IMR-90 (cell line): ENCODE measurements at regions not wholly inside any gene's neighbourhood (a gene's known extent, or its start where the extent isn't known, plus 50 kb on each side); places are given as distances from the start of the nearest gene placed in this dataset.
A peak's percentile ranks its signal among the peaks of the same experiment; 100 is the strongest.

Experiments used
- ATAC-seq: fragments of 200-7000 bp; cut with Tn5 transposase; 2 replicates; pipeline ENCODE4 v1.9.1; 2020; ENCODE audit warnings: low read depth, mild to moderate bottlenecking, moderate library complexity
- BruUV-seq: library from RNA; stranded (reverse); fragments of 400-500 nt; replicated peaks from 2 replicates; lab custom pipeline; 2021; lab: Mats Ljungman, UMichigan
- CTCF ChIA-PET: fragments of 300-600 bp; formaldehyde crosslinking; extraction: SDS; loops from one replicate; lab custom pipeline; 2021; ENCODE audit warnings: antibody characterized with exemption; lab: Yijun Ruan, JAX
- POLR2A ChIA-PET: fragments of 300-600 bp; sonication (Branson Sonifier 250); formaldehyde crosslinking; loops from one replicate; lab custom pipeline; 2022; ENCODE audit warnings: antibody characterized with exemption; ENCODE audit not compliant: unreplicated experiment; lab: Charles Lee
- DNase-seq: peaks from one replicate; pipeline ENCODE4 v3.0.0; 2013
- H2AFZ ChIP-seq: replicated peaks from 2 replicates; pipeline ENCODE3; 2013; ENCODE audit warnings: low read length, mild to moderate bottlenecking; ENCODE audit not compliant: poor library complexity
- H2AK5ac ChIP-seq: 2 replicates; pipeline ENCODE4 v1.6.1; 2013; ENCODE audit warnings: low read depth, low read length, inconsistent platforms
- H2AK9ac ChIP-seq: replicated peaks from 2 replicates; pipeline ENCODE3; 2013; ENCODE audit warnings: mild to moderate bottlenecking, low read depth, low read length, moderate library complexity; ENCODE audit not compliant: poor library complexity
- H2BK120ac ChIP-seq: 2 replicates; pipeline ENCODE4 v1.6.1; 2013; ENCODE audit warnings: low read depth, low read length, inconsistent platforms
- H2BK15ac ChIP-seq: 3 replicates; pipeline ENCODE4 v1.6.1; 2013; ENCODE audit warnings: low read depth, low read length, inconsistent platforms
- H2BK20ac ChIP-seq: 2 replicates; pipeline ENCODE4 v1.6.1; 2013; ENCODE audit warnings: low read depth, mild to moderate bottlenecking, inconsistent platforms, low read length, moderate library complexity
- H2BK5ac ChIP-seq: 2 replicates; pipeline ENCODE4 v1.6.1; 2013; ENCODE audit warnings: mild to moderate bottlenecking, low read depth, low read length, inconsistent platforms; ENCODE audit not compliant: poor library complexity, severe bottlenecking
- H3K14ac ChIP-seq: replicated peaks from 2 replicates; pipeline ENCODE4 v1.6.1; 2013; ENCODE audit warnings: low read depth, low read length, inconsistent platforms
- H3K18ac ChIP-seq: 2 replicates; pipeline ENCODE4 v1.6.1; 2013; ENCODE audit warnings: low read depth, low read length, control low read depth
- H3K23ac ChIP-seq: 2 replicates; pipeline ENCODE4 v1.6.1; 2013; ENCODE audit warnings: low read depth, low read length, inconsistent platforms
- H3K27ac ChIP-seq: 2 replicates; pipeline ENCODE4 v1.5.1; 2013; ENCODE audit warnings: mild to moderate bottlenecking, control low read depth, low read length; ENCODE audit not compliant: insufficient read depth
- H3K27me3 ChIP-seq: 2 replicates; pipeline ENCODE4 v1.6.1; 2013; ENCODE audit warnings: low read length; ENCODE audit not compliant: control insufficient read depth, insufficient read depth
- H3K36me3 ChIP-seq: 2 replicates; pipeline ENCODE4 v1.6.1; 2013; ENCODE audit warnings: low read length, mixed read lengths; ENCODE audit not compliant: control insufficient read depth, insufficient read depth
- H3K4ac ChIP-seq: 2 replicates; pipeline ENCODE4 v1.6.1; 2013; ENCODE audit warnings: low read depth, low read length, inconsistent platforms
- H3K4me1 ChIP-seq: 2 replicates; pipeline ENCODE4 v1.6.1; 2013; ENCODE audit warnings: low read length, mixed read lengths; ENCODE audit not compliant: control insufficient read depth, insufficient read depth
- H3K4me2 ChIP-seq: 2 replicates; pipeline ENCODE4 v1.6.1; 2013; ENCODE audit warnings: low read depth, mild to moderate bottlenecking, control low read depth, low read length, moderate library complexity
- H3K4me3 ChIP-seq: 2 replicates; pipeline ENCODE4 v1.5.1; 2013; ENCODE audit warnings: low read depth, mild to moderate bottlenecking, control low read depth, low read length, moderate library complexity; ENCODE audit not compliant: insufficient read depth
- H3K56ac ChIP-seq: 2 replicates; pipeline ENCODE4 v1.6.1; 2013; ENCODE audit warnings: low read length, inconsistent platforms; ENCODE audit not compliant: insufficient read depth; ENCODE audit errors: extremely low read depth
- H3K79me1 ChIP-seq, 2 experiments: 2 replicates each; pipeline ENCODE4 v1.6.1; 2013; ENCODE audit warnings: low read length in 2 of 2, inconsistent platforms in 1 of 2, low read depth in 1 of 2
- H3K9ac ChIP-seq: 2 replicates; pipeline ENCODE4 v1.6.1; 2013; ENCODE audit warnings: low read depth, low read length, control low read depth
- H3K9me1 ChIP-seq: 2 replicates; pipeline ENCODE4 v1.6.1; 2013; ENCODE audit warnings: low read length, inconsistent platforms; ENCODE audit not compliant: insufficient read depth
- H3K9me3 ChIP-seq: 2 replicates; pipeline ENCODE4 v1.6.1; 2013; ENCODE audit warnings: low read length; ENCODE audit not compliant: control insufficient read depth, insufficient read depth
- H4K20me1 ChIP-seq: 2 replicates; pipeline ENCODE4 v1.6.1; 2013; ENCODE audit warnings: low read length, inconsistent platforms; ENCODE audit not compliant: insufficient read depth
- H4K5ac ChIP-seq: 2 replicates; pipeline ENCODE4 v1.6.1; 2013; ENCODE audit warnings: mild to moderate bottlenecking, low read depth, low read length, control low read depth
- H4K8ac ChIP-seq, 2 experiments: 2 replicates each; pipeline ENCODE4 v1.6.1; 2013; ENCODE audit warnings: low read depth in 2 of 2, low read length in 2 of 2, control low read depth in 1 of 2, inconsistent platforms in 1 of 2
- H4K91ac ChIP-seq: 2 replicates; pipeline ENCODE4 v1.6.1; 2013; ENCODE audit warnings: low read depth, low read length, inconsistent platforms; ENCODE audit not compliant: insufficient read depth
- FOS ChIP-seq: fragments of 150-350 bp; IDR thresholded peaks from 2 replicates; pipeline ENCODE4 v1.6.1; 2016; ENCODE audit warnings: low read depth, low read length
- WGBS, 2 experiments: methylation state at CpG; one replicate each; pipeline versions ENCODE4 v1.1.5 to v1.1.7; 2013; ENCODE audit warnings: missing lambda C conversion rate in 2 of 2; ENCODE audit not compliant: insufficient read length in 1 of 2; ENCODE audit errors: extremely low coverage in 2 of 2; 5-methylcytosine and 5-hydroxymethylcytosine counted together
- dilution Hi-C: fragments of 300-500 bp; cut with HindIII; formaldehyde crosslinking; loops from one replicate; pipeline ENCODE4 v1.14.3; 2018; ENCODE audit warnings: low sequenced_read_pairs; ENCODE audit not compliant: unreplicated experiment
- in situ Hi-C: fragments of 300-500 bp; cut with MboI; formaldehyde crosslinking; loops from 3 replicates; pipeline ENCODE4 v1.14.3; 2019; ENCODE audit warnings: low sequenced_read_pairs, inconsistent platforms, mixed read lengths
- intact Hi-C: fragments of 100-400 bp; cut with micrococcal nuclease; formaldehyde crosslinking; loops from 2 replicates; pipeline ENCODE4 v1.10.0; 2022
- TF ChIP-seq, protein P1 (sequence below): conservative IDR thresholded peaks from 2 replicates; pipeline ENCODE4 v1.5.1; 2012; ENCODE audit warnings: mild to moderate bottlenecking, low read depth, low read length, improper control_type of control experiment

DNA sequence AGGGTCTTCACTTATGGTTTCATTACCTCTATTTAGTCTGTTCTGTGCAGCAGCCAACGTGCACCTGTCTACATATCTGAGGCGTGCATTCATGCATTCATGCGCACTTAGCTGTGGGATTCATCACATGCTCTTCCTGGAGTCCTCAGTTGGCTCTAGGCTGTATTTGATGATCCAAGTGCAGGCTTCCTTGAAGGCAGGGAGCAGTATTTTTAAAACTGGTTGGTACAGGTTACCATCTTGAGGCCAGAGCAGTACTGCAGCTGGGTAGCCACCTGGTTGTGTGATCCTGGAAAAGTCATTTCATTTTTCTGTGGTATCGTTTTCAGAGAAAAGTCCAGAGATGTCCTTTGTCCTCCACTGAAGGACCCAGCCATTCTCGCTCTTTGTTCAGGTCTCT is 109.8 kb downstream of the EN1 start:
- Histone ChIP-seq H2AFZ (no peak overlapping the region), H3K27ac (no peak overlapping the region), H3K9me3 (no peaks in the 10 kb centered on the region), H3K79me1 (no peaks in the 10 kb centered on the region), H2BK20ac (peak overlapping the region; percentile 73), H2AK5ac (peak overlapping the region; percentile 1; the same call in 1 of the 2 replicates), H3K27me3 (no peaks in the 10 kb centered on the region), H3K56ac (no peak overlapping the region), H3K23ac (no peak overlapping the region), H3K4me1 (0 out of 2 replicates have a peak, but pooled peaks cover 2% of the 10 kb centered on the region), H3K36me3 (no peaks in the 10 kb centered on the region), H2BK15ac (peak overlapping the region; percentile 10; the same call in 1 of the 3 replicates), H3K4ac (no peak overlapping the region), H2BK5ac (no peak overlapping the region), H4K8ac (no peak overlapping the region), H4K5ac (no peak overlapping the region), H2AK9ac (peak overlapping the region; percentile 5), H3K9ac (no peak overlapping the region), H3K14ac (no peak overlapping the region), H4K20me1 (no peaks in the 10 kb centered on the region), H3K18ac (no peak overlapping the region), H4K91ac (no peak overlapping the region), H2BK120ac (peak overlapping the region; percentile 57), H3K4me3 (no peak overlapping the region), H3K9me1 (peaks cover 5% of the 10 kb centered on the region), H3K4me2 (no peak overlapping the region)
- 71% methylated on average over 4 of the region's 5 CpGs; no CpG with 5 or more reads in 1 of the 2 experiments for WGBS, 2 experiments
- DNase-seq (no peak), ATAC-seq (no peak)
- in situ Hi-C loops (no loop called here), dilution Hi-C loops (no loop called here), intact Hi-C loops (no loop called here)
- TF ChIP-seq, protein P1, sequence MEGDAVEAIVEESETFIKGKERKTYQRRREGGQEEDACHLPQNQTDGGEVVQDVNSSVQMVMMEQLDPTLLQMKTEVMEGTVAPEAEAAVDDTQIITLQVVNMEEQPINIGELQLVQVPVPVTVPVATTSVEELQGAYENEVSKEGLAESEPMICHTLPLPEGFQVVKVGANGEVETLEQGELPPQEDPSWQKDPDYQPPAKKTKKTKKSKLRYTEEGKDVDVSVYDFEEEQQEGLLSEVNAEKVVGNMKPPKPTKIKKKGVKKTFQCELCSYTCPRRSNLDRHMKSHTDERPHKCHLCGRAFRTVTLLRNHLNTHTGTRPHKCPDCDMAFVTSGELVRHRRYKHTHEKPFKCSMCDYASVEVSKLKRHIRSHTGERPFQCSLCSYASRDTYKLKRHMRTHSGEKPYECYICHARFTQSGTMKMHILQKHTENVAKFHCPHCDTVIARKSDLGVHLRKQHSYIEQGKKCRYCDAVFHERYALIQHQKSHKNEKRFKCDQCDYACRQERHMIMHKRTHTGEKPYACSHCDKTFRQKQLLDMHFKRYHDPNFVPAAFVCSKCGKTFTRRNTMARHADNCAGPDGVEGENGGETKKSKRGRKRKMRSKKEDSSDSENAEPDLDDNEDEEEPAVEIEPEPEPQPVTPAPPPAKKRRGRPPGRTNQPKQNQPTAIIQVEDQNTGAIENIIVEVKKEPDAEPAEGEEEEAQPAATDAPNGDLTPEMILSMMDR, result no peak
- TF ChIP-seq FOS, result no peak
- ChIA-PET CTCF (no interaction called here), POLR2A (no interaction called here)
- no TSS peak for BruUV-seq
